ENCODE measurements at regions not wholly inside any gene's neighbourhood (a gene's known extent, or its start where the extent isn't known, plus 50 kb on each side); places are given as distances from the start of the nearest gene placed in this dataset.
"Not testable (repeated sequence)": the region's sequence is repeated elsewhere in the genome, so short reads cannot be mapped to it uniquely, and the experiment has no call there.

- DNase-seq, result no peak
Observed at GRCh38 chr3:27629366-27629765, 92.8 kb downstream of the EOMES start.

- DNase-seq, result no peak
Observed at GRCh38 chr3:27628026-27628750, 93.9 kb downstream of the EOMES start.

GRCh38 chr3:27626596-27627118 is 95.5 kb downstream of the EOMES start:
- no peak for DNase-seq

GRCh38 chr3:27625864-27626263 is 96.3 kb downstream of the EOMES start:
- no peak for DNase-seq

- no peak for DNase-seq
Observed at GRCh38 chr3:27623085-27623753, 98.9 kb downstream of the EOMES start.

- no peak for DNase-seq
Observed at GRCh38 chr3:27617552-27617951, 104.6 kb downstream of the EOMES start.

GRCh38 chr3:27616031-27616430 is 106.1 kb downstream of the EOMES start:
- DNase-seq, result no peak

GRCh38 chr3:27615555-27615954 is 106.6 kb downstream of the EOMES start:
- DNase-seq, result no peak

GRCh38 chr3:27614592-27614991 is 107.5 kb downstream of the EOMES start:
- DNase-seq, result no peak

- DNase-seq, result no peak
Observed at GRCh38 chr3:27613846-27614500, 108.2 kb downstream of the EOMES start.

GRCh38 chr3:27610800-27611525 is 111.2 kb downstream of the EOMES start:
- no peak for DNase-seq

GRCh38 chr3:27607370-27607769 is 114.8 kb downstream of the EOMES start:
- no peak for DNase-seq

GRCh38 chr3:27606537-27606936 is 115.6 kb downstream of the EOMES start:
- no peak for DNase-seq

- not testable (repeated sequence) for DNase-seq
Observed at GRCh38 chr3:27601311-27601710, 117.1 kb upstream of the SLC4A7 start.

GRCh38 chr3:27599741-27600140 is 115.6 kb upstream of the SLC4A7 start:
- not testable (repeated sequence) for DNase-seq

GRCh38 chr3:27596921-27597320 is 112.7 kb upstream of the SLC4A7 start:
- no peak for DNase-seq

- no peak for DNase-seq
Observed at GRCh38 chr3:27596334-27596841, 112.2 kb upstream of the SLC4A7 start.

GRCh38 chr3:27594096-27594690 is 110.0 kb upstream of the SLC4A7 start:
- no peak for DNase-seq

- DNase-seq, result no peak
Observed at GRCh38 chr3:27593173-27593572, 109.0 kb upstream of the SLC4A7 start.

GRCh38 chr3:27591312-27592210 is 107.4 kb upstream of the SLC4A7 start:
- DNase-seq, result no peak

All from effector CD8-positive, alpha-beta T cell (primary cell).